ENCODE measurements at regions not wholly inside any gene's neighbourhood (a gene's known extent, or its start where the extent isn't known, plus 50 kb on each side); places are given as distances from the start of the nearest gene placed in this dataset.
"Not testable (repeated sequence)": the region's sequence is repeated elsewhere in the genome, so short reads cannot be mapped to it uniquely, and the experiment has no call there.

- no peak for DNase-seq (ENCODE audit: low read depth in 2 of 2)
Measured at GRCh38 chr4:188374871-188375270, 235.6 kb downstream of the TRIML1 start.

- no peak for DNase-seq (ENCODE audit: low read depth in 2 of 2)
Measured at GRCh38 chr4:188377816-188378215, 238.6 kb downstream of the TRIML1 start.

GRCh38 chr4:188383180-188383579 is 243.9 kb downstream of the TRIML1 start:
- no peak for DNase-seq (ENCODE audit: low read depth in 2 of 2)

GRCh38 chr4:188387179-188387791 is 248.0 kb downstream of the TRIML1 start:
- no peak for DNase-seq (ENCODE audit: low read depth in 2 of 2)

- not testable (repeated sequence) for DNase-seq (ENCODE audit: low read depth in 2 of 2)
Measured at GRCh38 chr4:188391349-188391748, 252.1 kb downstream of the TRIML1 start.

- DNase-seq (ENCODE audit: low read depth in 2 of 2) = no peak
Measured at GRCh38 chr4:188396037-188396436, 256.8 kb downstream of the TRIML1 start.

- no peak for DNase-seq (ENCODE audit: low read depth in 2 of 2)
Measured at GRCh38 chr4:188399834-188400233, 260.6 kb downstream of the TRIML1 start.

- DNase-seq (ENCODE audit: low read depth in 2 of 2) = no peak
Measured at GRCh38 chr4:188400451-188400850, 261.2 kb downstream of the TRIML1 start.

- no peak for DNase-seq (ENCODE audit: low read depth in 2 of 2)
Measured at GRCh38 chr4:188403272-188403671, 264.0 kb downstream of the TRIML1 start.

- DNase-seq (ENCODE audit: low read depth in 2 of 2) = not testable (repeated sequence)
Measured at GRCh38 chr4:188405071-188405835, 266.0 kb downstream of the TRIML1 start.

GRCh38 chr4:188408244-188409030 is 269.2 kb downstream of the TRIML1 start:
- DNase-seq (ENCODE audit: low read depth in 2 of 2) = no peak

- no peak for DNase-seq (ENCODE audit: low read depth in 2 of 2)
Measured at GRCh38 chr4:188409851-188410250, 270.6 kb downstream of the TRIML1 start.

- no peak for DNase-seq (ENCODE audit: low read depth in 2 of 2)
Measured at GRCh38 chr4:188411805-188412204, 272.6 kb downstream of the TRIML1 start.

- no peak for DNase-seq (ENCODE audit: low read depth in 2 of 2)
Measured at GRCh38 chr4:188412499-188412898, 273.3 kb downstream of the TRIML1 start.

- no peak for DNase-seq (ENCODE audit: low read depth in 2 of 2)
Measured at GRCh38 chr4:188414441-188414840, 275.2 kb downstream of the TRIML1 start.

GRCh38 chr4:188417181-188417580 is 277.9 kb downstream of the TRIML1 start:
- DNase-seq (ENCODE audit: low read depth in 2 of 2) = no peak

GRCh38 chr4:188423039-188423438 is 283.8 kb downstream of the TRIML1 start:
- no peak for DNase-seq (ENCODE audit: low read depth in 2 of 2)

- DNase-seq (ENCODE audit: low read depth in 2 of 2) = no peak
Measured at GRCh38 chr4:188428935-188429334, 289.7 kb downstream of the TRIML1 start.

- DNase-seq (ENCODE audit: low read depth in 2 of 2) = no peak
Measured at GRCh38 chr4:188429965-188430364, 290.7 kb downstream of the TRIML1 start.

- DNase-seq (ENCODE audit: low read depth in 2 of 2) = no peak
Measured at GRCh38 chr4:188430384-188430783, 291.1 kb downstream of the TRIML1 start.

GRCh38 chr4:188432328-188432727 is 293.1 kb downstream of the TRIML1 start:
- DNase-seq (ENCODE audit: low read depth in 2 of 2) = no peak

- no peak for DNase-seq (ENCODE audit: low read depth in 2 of 2)
Measured at GRCh38 chr4:188433741-188434315, 294.6 kb downstream of the TRIML1 start.

All from stimulated activated CD4-positive, alpha-beta T cell treated with anti-CD3 and anti-CD28 coated beads, Interleukin-15, amount 100 ng/mL, for 48 hours (primary cell).